PC-9 (cell line): ENCODE measurements at regions not wholly inside any gene's neighbourhood (a gene's known extent, or its start where the extent isn't known, plus 50 kb on each side); places are given as distances from the start of the nearest gene placed in this dataset.

Experiments
- CTCF ChIP-seq: fragments of 200-600 bp; sonication (generic); conservative IDR thresholded peaks from 2 replicates; pipeline ENCODE4 v1.6.1; 2017; ENCODE audit warnings: mixed run types, antibody characterized with exemption, mild to moderate bottlenecking, moderate library complexity
- EZH2 ChIP-seq: fragments of 200-600 bp; sonication (generic); IDR thresholded peaks from 2 replicates; pipeline ENCODE4 v1.8.0; 2017; ENCODE audit warnings: antibody characterized with exemption, low read depth

GRCh38 chr3:103134023-103134724 lies 699.4 kb downstream of the ZPLD1 start:
- TF ChIP-seq CTCF (no peak), EZH2 (no peak)
